GM23338 (cell line): ENCODE measurements at regions not wholly inside any gene's neighbourhood (a gene's known extent, or its start where the extent isn't known, plus 50 kb on each side); places are given as distances from the start of the nearest gene placed in this dataset.

Source experiments
- ATAC-seq: fragments of 200-7000 bp; cut with Tn5 transposase; 3 replicates; pipeline ENCODE4 v1.9.1; 2020
- DNase-seq: peaks from one replicate; pipeline ENCODE4 v3.0.0-alpha.2; 2015; ENCODE audit warnings: low spot score
- H2AFZ ChIP-seq: fragments of 200-600 bp; sonication (generic); 2 replicates; pipeline ENCODE4 v1.8.0; 2016; ENCODE audit warnings: antibody characterized with exemption, mild to moderate bottlenecking, moderate library complexity
- H3F3A ChIP-seq: fragments of 200-600 bp; sonication (generic); replicated peaks from 2 replicates; pipeline ENCODE4 v1.8.0; 2017; ENCODE audit warnings: antibody characterized with exemption, mixed run types, low read depth
- H3K27ac ChIP-seq: fragments of 200-600 bp; sonication (generic); 2 replicates; pipeline ENCODE4 v1.6.1; 2016; ENCODE audit warnings: low read depth
- H3K27me3 ChIP-seq: fragments of 200-600 bp; sonication (generic); 2 replicates; pipeline ENCODE4 v1.8.0; 2016; ENCODE audit warnings: mild to moderate bottlenecking, mixed run types, moderate library complexity; ENCODE audit not compliant: insufficient read depth
- H3K36me3 ChIP-seq: fragments of 200-600 bp; sonication (generic); 2 replicates; pipeline ENCODE4 v1.8.0; 2016; ENCODE audit warnings: mild to moderate bottlenecking; ENCODE audit not compliant: insufficient read depth
- H3K4me1 ChIP-seq: fragments of 200-600 bp; sonication (generic); 2 replicates; pipeline ENCODE4 v1.8.0; 2016; ENCODE audit warnings: mild to moderate bottlenecking, moderate library complexity; ENCODE audit not compliant: insufficient read depth
- H3K4me2 ChIP-seq: fragments of 200-600 bp; sonication (generic); 2 replicates; pipeline ENCODE4 v1.7.1; 2017; ENCODE audit warnings: mixed run types
- H3K4me3 ChIP-seq: fragments of 200-600 bp; sonication (generic); 2 replicates; pipeline ENCODE4 v1.6.1; 2016; ENCODE audit warnings: mixed run types
- H3K79me2 ChIP-seq: fragments of 200-600 bp; sonication (generic); replicated peaks from 2 replicates; pipeline ENCODE4 v1.8.0; 2017; ENCODE audit warnings: mild to moderate bottlenecking; ENCODE audit not compliant: insufficient read depth
- H3K9me2 ChIP-seq: fragments of 200-600 bp; sonication (generic); 2 replicates; pipeline ENCODE4 v1.8.0; 2017; ENCODE audit not compliant: insufficient read depth
- H4K20me1 ChIP-seq: fragments of 200-600 bp; sonication (generic); replicated peaks from 2 replicates; pipeline ENCODE4 v1.8.0; 2017; ENCODE audit warnings: mild to moderate bottlenecking; ENCODE audit not compliant: insufficient read depth
- H3K27ac Mint-ChIP-seq: 2 replicates; pipeline ENCODE4 v1.8.0; 2020; ENCODE audit warnings: inconsistent platforms, mild to moderate bottlenecking, moderate library complexity, mixed read lengths
- H3K27me3 Mint-ChIP-seq: 3 replicates; pipeline ENCODE4 v1.8.0; 2022; ENCODE audit warnings: low read depth, mild to moderate bottlenecking, moderate library complexity, mixed read lengths, inconsistent platforms; ENCODE audit not compliant: insufficient read depth, poor library complexity
- H3K36me3 Mint-ChIP-seq: 3 replicates; pipeline ENCODE4 v1.8.0; 2021; ENCODE audit warnings: low read depth, mild to moderate bottlenecking, inconsistent platforms, moderate library complexity, mixed read lengths
- H3K4me1 Mint-ChIP-seq: 3 replicates; pipeline ENCODE4 v1.8.0; 2020; ENCODE audit warnings: mild to moderate bottlenecking, inconsistent platforms, mixed read lengths
- H3K4me3 Mint-ChIP-seq: 3 replicates; pipeline ENCODE4 v1.8.0; 2021; ENCODE audit warnings: moderate library complexity, mild to moderate bottlenecking, inconsistent platforms, mixed read lengths
- H3K9me3 Mint-ChIP-seq: 3 replicates; pipeline ENCODE4 v1.8.0; 2020; ENCODE audit warnings: moderate library complexity, mild to moderate bottlenecking, inconsistent platforms, mixed read lengths
- CREB1 ChIP-seq: fragments of 250-450 bp; sonication (Bioruptor Pico); IDR thresholded peaks from 2 replicates; pipeline ENCODE4 v1.5.0; 2020; ENCODE audit warnings: low read depth, mild to moderate bottlenecking, moderate library complexity
- CTCF ChIP-seq, 2 experiments: fragments of 200-600 bp in 1 of 2; sonication (generic) in 1 of 2; conservative IDR thresholded peaks; 2 replicates each; pipeline versions ENCODE4 v1.5.1 to v1.6.1; 2016 to 2017; ENCODE audit warnings: antibody characterized with exemption in 2 of 2, low read depth in 2 of 2, mild to moderate bottlenecking in 2 of 2, moderate library complexity in 1 of 2
- ETS1 ChIP-seq: IDR thresholded peaks from 2 replicates; pipeline ENCODE4 v1.6.1; 2016; ENCODE audit warnings: antibody characterized with exemption
- EZH2 ChIP-seq: fragments of 200-600 bp; sonication (generic); IDR thresholded peaks from one replicate; pipeline ENCODE4 v1.8.0; 2017; ENCODE audit warnings: antibody characterized with exemption, mild to moderate bottlenecking, low read depth; ENCODE audit not compliant: unreplicated experiment
- EZH2phosphoT487 ChIP-seq: fragments of 200-600 bp; sonication (generic); IDR thresholded peaks from one replicate; pipeline ENCODE4 v1.8.1; 2018; ENCODE audit warnings: antibody characterized with exemption; ENCODE audit not compliant: unreplicated experiment
- JUNB ChIP-seq: IDR thresholded peaks from one replicate; pipeline ENCODE4 v1.6.1; 2016; ENCODE audit warnings: antibody characterized with exemption; ENCODE audit not compliant: unreplicated experiment
- NANOG ChIP-seq: IDR thresholded peaks from 2 replicates; pipeline ENCODE4 v1.6.1; 2016; ENCODE audit warnings: antibody characterized with exemption, borderline replicate concordance
- POLR2AphosphoS5 ChIP-seq: IDR thresholded peaks from 2 replicates; pipeline ENCODE4 v1.6.1; 2016; ENCODE audit warnings: antibody characterized with exemption, low read depth
- STAT1 ChIP-seq: IDR thresholded peaks from one replicate; pipeline ENCODE4 v1.6.1; 2016; ENCODE audit warnings: antibody characterized with exemption; ENCODE audit not compliant: unreplicated experiment
- ZNF114 ChIP-seq: fragments of 250-450 bp; sonication (Bioruptor Pico); IDR thresholded peaks from 2 replicates; pipeline ENCODE4 v1.5.0; 2020; ENCODE audit warnings: mild to moderate bottlenecking, moderate library complexity
- ZNF331 ChIP-seq: fragments of 250-450 bp; sonication (Bioruptor Pico); IDR thresholded peaks from 2 replicates; pipeline ENCODE4 v1.5.0; 2020; ENCODE audit warnings: low read depth, mild to moderate bottlenecking, moderate library complexity
- TF ChIP-seq, protein P1 (sequence below): IDR thresholded peaks from one replicate; pipeline ENCODE4 v1.6.1; 2018; ENCODE audit warnings: antibody characterized with exemption; ENCODE audit not compliant: unreplicated experiment
- TF ChIP-seq, protein P2 (sequence below): fragments of 250-450 bp; sonication (Bioruptor Pico); IDR thresholded peaks from 2 replicates; pipeline ENCODE4 v1.5.0; 2020; ENCODE audit warnings: mild to moderate bottlenecking, moderate library complexity

DNA sequence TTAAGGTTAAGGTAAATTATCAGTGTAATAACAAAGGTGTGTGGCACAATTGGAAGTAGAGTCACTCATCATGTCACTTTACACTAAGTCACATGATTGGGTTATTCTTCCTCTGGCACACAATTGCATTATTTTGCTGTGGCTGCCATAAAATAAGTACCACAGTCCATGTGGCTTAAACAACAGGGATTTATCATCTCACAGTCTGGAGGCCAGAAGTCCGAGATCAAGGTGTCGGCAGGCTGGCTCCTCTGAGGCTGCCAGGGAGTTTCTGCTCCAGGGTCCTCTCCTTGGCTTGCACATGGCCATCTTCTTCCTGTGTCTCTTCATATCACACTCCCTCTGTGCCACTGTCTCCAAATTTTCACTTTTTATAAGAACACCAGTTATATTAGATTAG is 421.2 kb downstream of the CMPK2 start:
- no peak for ATAC-seq
- Histone ChIP-seq H3K4me2 (no peak overlapping the region), H2AFZ (no peak overlapping the region), H4K20me1 (no peaks in the 10 kb centered on the region), H3K4me3 (no peak overlapping the region), H3K27ac (no peak overlapping the region), H3F3A (no peaks in the 10 kb centered on the region), H3K79me2 (no peaks in the 10 kb centered on the region), H3K9me2 (no peaks in the 10 kb centered on the region), H3K4me1 (peaks cover 5% of the 10 kb centered on the region), H3K27me3 (no peaks in the 10 kb centered on the region), H3K36me3 (no peaks in the 10 kb centered on the region)
- Mint-ChIP-seq H3K27ac (no peak overlapping the region), H3K36me3 (no peaks in the 10 kb centered on the region; the same call in 2 of the 3 replicates), H3K27me3 (peaks cover 3% of the 10 kb centered on the region), H3K4me1 (no peaks in the 10 kb centered on the region), H3K9me3 (peaks cover 70% of the 10 kb centered on the region), H3K4me3 (no peak overlapping the region)
- TF ChIP-seq POLR2AphosphoS5 (no peak), STAT1 (no peak), JUNB (no peak), EZH2 (no peak), ZNF331 (CRISPR knock-in tag) (no peak), NANOG (no peak), CREB1 (CRISPR knock-in tag) (no peak), CTCF (conservative IDR thresholded peaks at IDR 0.05; ENCODE audit: low read depth in 2 of 2) (no peak), ETS1 (no peak), ZNF114 (CRISPR knock-in tag) (no peak), EZH2phosphoT487 (no peak)
- TF ChIP-seq, protein P1, sequence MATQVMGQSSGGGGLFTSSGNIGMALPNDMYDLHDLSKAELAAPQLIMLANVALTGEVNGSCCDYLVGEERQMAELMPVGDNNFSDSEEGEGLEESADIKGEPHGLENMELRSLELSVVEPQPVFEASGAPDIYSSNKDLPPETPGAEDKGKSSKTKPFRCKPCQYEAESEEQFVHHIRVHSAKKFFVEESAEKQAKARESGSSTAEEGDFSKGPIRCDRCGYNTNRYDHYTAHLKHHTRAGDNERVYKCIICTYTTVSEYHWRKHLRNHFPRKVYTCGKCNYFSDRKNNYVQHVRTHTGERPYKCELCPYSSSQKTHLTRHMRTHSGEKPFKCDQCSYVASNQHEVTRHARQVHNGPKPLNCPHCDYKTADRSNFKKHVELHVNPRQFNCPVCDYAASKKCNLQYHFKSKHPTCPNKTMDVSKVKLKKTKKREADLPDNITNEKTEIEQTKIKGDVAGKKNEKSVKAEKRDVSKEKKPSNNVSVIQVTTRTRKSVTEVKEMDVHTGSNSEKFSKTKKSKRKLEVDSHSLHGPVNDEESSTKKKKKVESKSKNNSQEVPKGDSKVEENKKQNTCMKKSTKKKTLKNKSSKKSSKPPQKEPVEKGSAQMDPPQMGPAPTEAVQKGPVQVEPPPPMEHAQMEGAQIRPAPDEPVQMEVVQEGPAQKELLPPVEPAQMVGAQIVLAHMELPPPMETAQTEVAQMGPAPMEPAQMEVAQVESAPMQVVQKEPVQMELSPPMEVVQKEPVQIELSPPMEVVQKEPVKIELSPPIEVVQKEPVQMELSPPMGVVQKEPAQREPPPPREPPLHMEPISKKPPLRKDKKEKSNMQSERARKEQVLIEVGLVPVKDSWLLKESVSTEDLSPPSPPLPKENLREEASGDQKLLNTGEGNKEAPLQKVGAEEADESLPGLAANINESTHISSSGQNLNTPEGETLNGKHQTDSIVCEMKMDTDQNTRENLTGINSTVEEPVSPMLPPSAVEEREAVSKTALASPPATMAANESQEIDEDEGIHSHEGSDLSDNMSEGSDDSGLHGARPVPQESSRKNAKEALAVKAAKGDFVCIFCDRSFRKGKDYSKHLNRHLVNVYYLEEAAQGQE = no peak
- TF ChIP-seq, protein P2, sequence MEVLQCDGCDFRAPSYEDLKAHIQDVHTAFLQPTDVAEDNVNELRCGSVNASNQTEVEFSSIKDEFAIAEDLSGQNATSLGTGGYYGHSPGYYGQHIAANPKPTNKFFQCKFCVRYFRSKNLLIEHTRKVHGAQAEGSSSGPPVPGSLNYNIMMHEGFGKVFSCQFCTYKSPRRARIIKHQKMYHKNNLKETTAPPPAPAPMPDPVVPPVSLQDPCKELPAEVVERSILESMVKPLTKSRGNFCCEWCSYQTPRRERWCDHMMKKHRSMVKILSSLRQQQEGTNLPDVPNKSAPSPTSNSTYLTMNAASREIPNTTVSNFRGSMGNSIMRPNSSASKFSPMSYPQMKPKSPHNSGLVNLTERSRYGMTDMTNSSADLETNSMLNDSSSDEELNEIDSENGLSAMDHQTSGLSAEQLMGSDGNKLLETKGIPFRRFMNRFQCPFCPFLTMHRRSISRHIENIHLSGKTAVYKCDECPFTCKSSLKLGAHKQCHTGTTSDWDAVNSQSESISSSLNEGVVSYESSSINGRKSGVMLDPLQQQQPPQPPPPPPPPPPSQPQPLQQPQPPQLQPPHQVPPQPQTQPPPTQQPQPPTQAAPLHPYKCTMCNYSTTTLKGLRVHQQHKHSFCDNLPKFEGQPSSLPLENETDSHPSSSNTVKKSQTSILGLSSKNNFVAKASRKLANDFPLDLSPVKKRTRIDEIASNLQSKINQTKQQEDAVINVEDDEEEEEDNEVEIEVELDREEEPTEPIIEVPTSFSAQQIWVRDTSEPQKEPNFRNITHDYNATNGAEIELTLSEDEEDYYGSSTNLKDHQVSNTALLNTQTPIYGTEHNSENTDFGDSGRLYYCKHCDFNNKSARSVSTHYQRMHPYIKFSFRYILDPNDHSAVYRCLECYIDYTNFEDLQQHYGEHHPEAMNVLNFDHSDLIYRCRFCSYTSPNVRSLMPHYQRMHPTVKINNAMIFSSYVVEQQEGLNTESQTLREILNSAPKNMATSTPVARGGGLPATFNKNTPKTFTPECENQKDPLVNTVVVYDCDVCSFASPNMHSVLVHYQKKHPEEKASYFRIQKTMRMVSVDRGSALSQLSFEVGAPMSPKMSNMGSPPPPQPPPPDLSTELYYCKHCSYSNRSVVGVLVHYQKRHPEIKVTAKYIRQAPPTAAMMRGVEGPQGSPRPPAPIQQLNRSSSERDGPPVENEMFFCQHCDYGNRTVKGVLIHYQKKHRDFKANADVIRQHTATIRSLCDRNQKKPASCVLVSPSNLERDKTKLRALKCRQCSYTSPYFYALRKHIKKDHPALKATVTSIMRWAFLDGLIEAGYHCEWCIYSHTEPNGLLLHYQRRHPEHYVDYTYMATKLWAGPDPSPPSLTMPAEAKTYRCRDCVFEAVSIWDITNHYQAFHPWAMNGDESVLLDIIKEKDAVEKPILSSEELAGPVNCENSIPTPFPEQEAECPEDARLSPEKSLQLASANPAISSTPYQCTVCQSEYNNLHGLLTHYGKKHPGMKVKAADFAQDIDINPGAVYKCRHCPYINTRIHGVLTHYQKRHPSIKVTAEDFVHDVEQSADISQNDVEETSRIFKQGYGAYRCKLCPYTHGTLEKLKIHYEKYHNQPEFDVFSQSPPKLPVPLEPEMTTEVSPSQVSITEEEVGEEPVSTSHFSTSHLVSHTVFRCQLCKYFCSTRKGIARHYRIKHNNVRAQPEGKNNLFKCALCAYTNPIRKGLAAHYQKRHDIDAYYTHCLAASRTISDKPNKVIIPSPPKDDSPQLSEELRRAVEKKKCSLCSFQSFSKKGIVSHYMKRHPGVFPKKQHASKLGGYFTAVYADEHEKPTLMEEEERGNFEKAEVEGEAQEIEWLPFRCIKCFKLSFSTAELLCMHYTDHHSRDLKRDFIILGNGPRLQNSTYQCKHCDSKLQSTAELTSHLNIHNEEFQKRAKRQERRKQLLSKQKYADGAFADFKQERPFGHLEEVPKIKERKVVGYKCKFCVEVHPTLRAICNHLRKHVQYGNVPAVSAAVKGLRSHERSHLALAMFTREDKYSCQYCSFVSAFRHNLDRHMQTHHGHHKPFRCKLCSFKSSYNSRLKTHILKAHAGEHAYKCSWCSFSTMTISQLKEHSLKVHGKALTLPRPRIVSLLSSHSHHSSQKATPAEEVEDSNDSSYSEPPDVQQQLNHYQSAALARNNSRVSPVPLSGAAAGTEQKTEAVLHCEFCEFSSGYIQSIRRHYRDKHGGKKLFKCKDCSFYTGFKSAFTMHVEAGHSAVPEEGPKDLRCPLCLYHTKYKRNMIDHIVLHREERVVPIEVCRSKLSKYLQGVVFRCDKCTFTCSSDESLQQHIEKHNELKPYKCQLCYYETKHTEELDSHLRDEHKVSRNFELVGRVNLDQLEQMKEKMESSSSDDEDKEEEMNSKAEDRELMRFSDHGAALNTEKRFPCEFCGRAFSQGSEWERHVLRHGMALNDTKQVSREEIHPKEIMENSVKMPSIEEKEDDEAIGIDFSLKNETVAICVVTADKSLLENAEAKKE (CRISPR knock-in tag) = no peak
- no peak for DNase-seq
